ENCODE measurements at regions not wholly inside any gene's neighbourhood (a gene's known extent, or its start where the extent isn't known, plus 50 kb on each side); places are given as distances from the start of the nearest gene placed in this dataset.

GRCh38 chr1:239891621-239892358 lies 199.9 kb upstream of the FMN2 start (continued):
- TF ChIP-seq CHD2 (IDR thresholded peaks at IDR 0.05; ENCODE audit: low read length) (no peak), ATF2 (IDR thresholded peaks at IDR 0.05; ENCODE audit: low read length) (no peak), TCF12 (IDR thresholded peaks at IDR 0.05; ENCODE audit: low read depth, low read length) (no peak), CEBPB (IDR thresholded peaks at IDR 0.05; ENCODE audit: low read depth, low read length) (no peak), RXRA (IDR thresholded peaks at IDR 0.05; ENCODE audit: insufficient read depth, low read depth, low read length) (no peak)

All from H1 (cell line).